Trophoblast cell (in vitro differentiated cells and primary cell): ENCODE measurements at regions not wholly inside any gene's neighbourhood (a gene's known extent, or its start where the extent isn't known, plus 50 kb on each side); places are given as distances from the start of the nearest gene placed in this dataset.
A peak's percentile ranks its signal among the peaks of the same experiment; 100 is the strongest.

Experiments
- DNase-seq, 2 donors: peaks; one replicate each; pipeline ENCODE4 v3.0.0-alpha.2; 2016
- H2AFZ ChIP-seq: 2 replicates; pipeline ENCODE4 v1.6.1; 2013; ENCODE audit warnings: low read length, moderate library complexity, mild to moderate bottlenecking; ENCODE audit not compliant: insufficient read depth, poor library complexity
- H2AK5ac ChIP-seq: 2 replicates; pipeline ENCODE4 v1.6.1; 2013; ENCODE audit warnings: mild to moderate bottlenecking, low read length
- H2BK120ac ChIP-seq: 2 replicates; pipeline ENCODE4 v1.6.1; 2013; ENCODE audit warnings: low read length, mild to moderate bottlenecking, moderate library complexity; ENCODE audit not compliant: insufficient read depth, poor library complexity
- H2BK12ac ChIP-seq: 2 replicates; pipeline ENCODE4 v1.6.1; 2013; ENCODE audit warnings: mild to moderate bottlenecking, low read length, moderate library complexity
- H2BK5ac ChIP-seq: 2 replicates; pipeline ENCODE4 v1.6.1; 2013; ENCODE audit warnings: low read length, low read depth, moderate library complexity, mild to moderate bottlenecking; ENCODE audit not compliant: poor library complexity
- H3K14ac ChIP-seq: 2 replicates; pipeline ENCODE4 v1.6.1; 2013; ENCODE audit warnings: mild to moderate bottlenecking, low read length
- H3K18ac ChIP-seq: 2 replicates; pipeline ENCODE4 v1.6.1; 2013; ENCODE audit warnings: mild to moderate bottlenecking, low read length
- H3K23ac ChIP-seq: 2 replicates; pipeline ENCODE4 v1.6.1; 2013; ENCODE audit warnings: low read length
- H3K27ac ChIP-seq: 2 replicates; pipeline ENCODE4 v1.5.1; 2013; ENCODE audit warnings: low read depth, mild to moderate bottlenecking, inconsistent platforms, low read length, moderate library complexity
- H3K27me3 ChIP-seq: 2 replicates; pipeline ENCODE4 v1.6.1; 2013; ENCODE audit warnings: inconsistent platforms, mild to moderate bottlenecking, low read length, moderate library complexity; ENCODE audit not compliant: insufficient read depth
- H3K36me3 ChIP-seq, 2 experiments: 1 replicate in 1 of 2; 2 replicates in 1 of 2; pipeline ENCODE4 v1.6.1; 2013; ENCODE audit warnings: low read length in 2 of 2, mild to moderate bottlenecking in 2 of 2, moderate library complexity in 1 of 2; ENCODE audit not compliant: insufficient read depth in 2 of 2, control insufficient read depth in 1 of 2
- H3K4ac ChIP-seq: 2 replicates; pipeline ENCODE4 v1.6.1; 2013; ENCODE audit warnings: low read depth, mild to moderate bottlenecking, low read length, moderate library complexity
- H3K4me1 ChIP-seq, 2 experiments: 1 replicate in 1 of 2; 2 replicates in 1 of 2; pipeline ENCODE4 v1.6.1; 2013; ENCODE audit warnings: low read length in 2 of 2, mild to moderate bottlenecking in 2 of 2, moderate library complexity in 1 of 2; ENCODE audit not compliant: insufficient read depth in 2 of 2, control insufficient read depth in 1 of 2
- H3K4me2 ChIP-seq: 2 replicates; pipeline ENCODE4 v1.6.1; 2013; ENCODE audit warnings: inconsistent platforms, mild to moderate bottlenecking, low read length, moderate library complexity
- H3K4me3 ChIP-seq: 2 replicates; pipeline ENCODE4 v1.5.1; 2013; ENCODE audit warnings: mild to moderate bottlenecking, low read depth, low read length, inconsistent platforms
- H3K79me1 ChIP-seq: one replicate; pipeline ENCODE4 v1.6.1; 2013; ENCODE audit warnings: low read length
- H3K79me2 ChIP-seq: 2 replicates; pipeline ENCODE4 v1.6.1; 2013; ENCODE audit warnings: low read length, mild to moderate bottlenecking; ENCODE audit not compliant: control insufficient read depth, insufficient read depth, poor library complexity
- H3K9ac ChIP-seq: 2 replicates; pipeline ENCODE4 v1.6.1; 2013; ENCODE audit warnings: mild to moderate bottlenecking, low read length
- H3K9me3 ChIP-seq: 2 replicates; pipeline ENCODE4 v1.6.1; 2013; ENCODE audit warnings: low read depth, mild to moderate bottlenecking, control low read depth, inconsistent platforms, low read length; ENCODE audit not compliant: insufficient read depth
- H4K12ac ChIP-seq: 2 replicates; pipeline ENCODE4 v1.6.1; 2013; ENCODE audit warnings: low read depth, mild to moderate bottlenecking, low read length, moderate library complexity
- H4K8ac ChIP-seq: 2 replicates; pipeline ENCODE4 v1.6.1; 2013; ENCODE audit warnings: low read depth, mild to moderate bottlenecking, low read length, moderate library complexity
- H4K91ac ChIP-seq: one replicate; pipeline ENCODE4 v1.6.1; 2013; ENCODE audit warnings: low read depth, mild to moderate bottlenecking, low read length, moderate library complexity
- WGBS: extraction: QIAGEN DNeasy Blood & Tissue Kit; methylation state at CpG from one replicate; pipeline ENCODE4 v1.1.7; 2013; ENCODE audit warnings: missing lambda C conversion rate; ENCODE audit not compliant: insufficient read length, insufficient coverage; ENCODE audit errors: extremely low coverage; 5-methylcytosine and 5-hydroxymethylcytosine counted together

GRCh38 chr7:15889507-15889906, 203.0 kb upstream of the MEOX2 start:
- Histone ChIP-seq H3K4me1 (no peaks in the 10 kb centered on the region), H3K18ac (no peak overlapping the region), H3K14ac (no peak overlapping the region), H2BK120ac (no peak overlapping the region), H4K8ac (no peak overlapping the region), H4K12ac (no peak overlapping the region), H3K4ac (no peak overlapping the region), H2AFZ (no peak overlapping the region), H2BK12ac (no peak overlapping the region), H4K91ac (no peak overlapping the region), H2BK5ac (no peak overlapping the region), H3K27ac (no peak overlapping the region), H3K79me1 (no peaks in the 10 kb centered on the region), H3K27me3 (no peaks in the 10 kb centered on the region), H3K23ac (no peak overlapping the region), H3K4me2 (no peak overlapping the region), H3K9ac (no peak overlapping the region), H3K4me3 (no peak overlapping the region), H2AK5ac (no peak overlapping the region), H3K79me2 (no peaks in the 10 kb centered on the region), H3K9me3 (no peaks in the 10 kb centered on the region), H3K36me3 (no peaks in the 10 kb centered on the region)
- peak; percentile 2 to 21 for DNase-seq
- WGBS: no CpG with 5 or more reads among the region's 3 CpGs

GRCh38 chr7:15888090-15888489, 201.6 kb upstream of the MEOX2 start:
- no peak overlapping the region for H3K4me3 ChIP-seq
- no peak overlapping the region for H2BK5ac ChIP-seq
- H3K23ac ChIP-seq: peak overlapping the region; percentile 86
- H2AK5ac ChIP-seq: no peak overlapping the region
- no peak overlapping the region for H2BK120ac ChIP-seq
- no peak overlapping the region for H3K18ac ChIP-seq
- no peak overlapping the region for H3K14ac ChIP-seq
- no peaks in the 10 kb centered on the region for H3K4me1 ChIP-seq
- H3K79me1 ChIP-seq: no peaks in the 10 kb centered on the region
- no peaks in the 10 kb centered on the region for H3K9me3 ChIP-seq
- no peak overlapping the region for H2BK12ac ChIP-seq
- H4K8ac ChIP-seq: no peak overlapping the region
- no peaks in the 10 kb centered on the region for H3K79me2 ChIP-seq
- no peak overlapping the region for H3K4me2 ChIP-seq
- H3K36me3 ChIP-seq: no peaks in the 10 kb centered on the region
- H3K9ac ChIP-seq: no peak overlapping the region
- no peak overlapping the region for H2AFZ ChIP-seq
- no peak for DNase-seq
- no peak overlapping the region for H3K27ac ChIP-seq
- no peak overlapping the region for H3K4ac ChIP-seq
- no peak overlapping the region for H4K91ac ChIP-seq
- no peaks in the 10 kb centered on the region for H3K27me3 ChIP-seq
- WGBS: no CpG with 5 or more reads among the region's 1 CpG
- H4K12ac ChIP-seq: no peak overlapping the region

GRCh38 chr7:15886626-15887025, 200.1 kb upstream of the MEOX2 start:
- Histone ChIP-seq H3K4me3 (no peak overlapping the region), H3K23ac (no peak overlapping the region), H3K9ac (no peak overlapping the region), H2AFZ (no peak overlapping the region), H4K8ac (no peak overlapping the region), H3K4me1 (no peaks in the 10 kb centered on the region), H3K4ac (no peak overlapping the region), H3K9me3 (no peaks in the 10 kb centered on the region), H3K14ac (no peak overlapping the region), H3K4me2 (no peak overlapping the region), H3K79me1 (no peaks in the 10 kb centered on the region), H2AK5ac (no peak overlapping the region), H3K27ac (no peak overlapping the region), H2BK12ac (no peak overlapping the region), H3K27me3 (no peaks in the 10 kb centered on the region), H2BK5ac (no peak overlapping the region), H4K12ac (no peak overlapping the region), H2BK120ac (no peak overlapping the region), H3K79me2 (no peaks in the 10 kb centered on the region), H4K91ac (no peak overlapping the region), H3K18ac (no peak overlapping the region), H3K36me3 (no peaks in the 10 kb centered on the region)
- no peak for DNase-seq
- WGBS: no CpG with 5 or more reads among the region's 1 CpG

- no peak for DNase-seq
- no peak overlapping the region for H3K4me2 ChIP-seq
- H3K23ac ChIP-seq: no peak overlapping the region
- no CpG with 5 or more reads among the region's 2 CpGs for WGBS
- no peak overlapping the region for H3K18ac ChIP-seq
- H3K4me3 ChIP-seq: no peak overlapping the region
- no peak overlapping the region for H4K91ac ChIP-seq
- no peaks in the 10 kb centered on the region for H3K27me3 ChIP-seq
- H2AFZ ChIP-seq: no peak overlapping the region
- no peaks in the 10 kb centered on the region for H3K79me1 ChIP-seq
- no peak overlapping the region for H2AK5ac ChIP-seq
- H2BK120ac ChIP-seq: no peak overlapping the region
- H4K8ac ChIP-seq: no peak overlapping the region
- no peak overlapping the region for H3K4ac ChIP-seq
- H3K4me1 ChIP-seq: no peaks in the 10 kb centered on the region
- no peak overlapping the region for H2BK12ac ChIP-seq
- H2BK5ac ChIP-seq: no peak overlapping the region
- no peak overlapping the region for H4K12ac ChIP-seq
- H3K27ac ChIP-seq: no peak overlapping the region
- H3K9ac ChIP-seq: no peak overlapping the region
- no peaks in the 10 kb centered on the region for H3K9me3 ChIP-seq
- H3K14ac ChIP-seq: no peak overlapping the region
- no peaks in the 10 kb centered on the region for H3K36me3 ChIP-seq
- H3K79me2 ChIP-seq: no peaks in the 10 kb centered on the region
Observed at GRCh38 chr7:15885678-15886077, 199.2 kb upstream of the MEOX2 start.
